ENCODE measurements at regions not wholly inside any gene's neighbourhood (a gene's known extent, or its start where the extent isn't known, plus 50 kb on each side); places are given as distances from the start of the nearest gene placed in this dataset.

GRCh38 chr2:140063356-140063755 is 1283.2 kb upstream of the NXPH2 start:
- TF ChIP-seq CTCF (IDR thresholded peaks at IDR 0.05; ENCODE audit: poor library complexity, severe bottlenecking) = no peak
- no peak for TF ChIP-seq REST (IDR thresholded peaks at IDR 0.05; ENCODE audit: borderline replicate concordance)
- TF ChIP-seq EP300 (conservative IDR thresholded peaks at IDR 0.05; ENCODE audit: poor library complexity, severe bottlenecking) = no peak
